Endothelial cell (in vitro differentiated cells): ENCODE measurements at regions not wholly inside any gene's neighbourhood (a gene's known extent, or its start where the extent isn't known, plus 50 kb on each side); places are given as distances from the start of the nearest gene placed in this dataset.

Experiments
- DNase-seq: peaks from one replicate; pipeline ENCODE4 v3.0.0; 2021; ENCODE audit warnings: low spot score
- H3K27ac Mint-ChIP-seq: one replicate; pipeline ENCODE4 v1.8.0; 2021; ENCODE audit warnings: mixed read lengths, inconsistent platforms; ENCODE audit not compliant: unreplicated experiment
- H3K27me3 Mint-ChIP-seq: one replicate; pipeline ENCODE4 v1.8.0; 2021; ENCODE audit warnings: mild to moderate bottlenecking, moderate library complexity, mixed read lengths, inconsistent platforms; ENCODE audit not compliant: unreplicated experiment
- H3K36me3 Mint-ChIP-seq: one replicate; pipeline ENCODE4 v1.8.0; 2021; ENCODE audit warnings: mild to moderate bottlenecking, low read depth, mixed read lengths, inconsistent platforms; ENCODE audit not compliant: unreplicated experiment
- H3K4me1 Mint-ChIP-seq: one replicate; pipeline ENCODE4 v1.8.0; 2021; ENCODE audit warnings: mild to moderate bottlenecking, mixed read lengths, inconsistent platforms; ENCODE audit not compliant: unreplicated experiment
- H3K4me3 Mint-ChIP-seq: one replicate; pipeline ENCODE4 v1.8.0; 2021; ENCODE audit warnings: mild to moderate bottlenecking, mixed read lengths, inconsistent platforms; ENCODE audit not compliant: unreplicated experiment
- H3K9me3 Mint-ChIP-seq: one replicate; pipeline ENCODE4 v1.8.0; 2021; ENCODE audit warnings: mixed read lengths, inconsistent platforms; ENCODE audit not compliant: unreplicated experiment
- TF ChIP-seq, protein P1 (sequence below): fragments of 200-600 bp; sonication (generic); IDR thresholded peaks from one replicate; pipeline ENCODE4 v1.5.0; 2021; ENCODE audit warnings: antibody characterized with exemption; ENCODE audit not compliant: unreplicated experiment

DNA sequence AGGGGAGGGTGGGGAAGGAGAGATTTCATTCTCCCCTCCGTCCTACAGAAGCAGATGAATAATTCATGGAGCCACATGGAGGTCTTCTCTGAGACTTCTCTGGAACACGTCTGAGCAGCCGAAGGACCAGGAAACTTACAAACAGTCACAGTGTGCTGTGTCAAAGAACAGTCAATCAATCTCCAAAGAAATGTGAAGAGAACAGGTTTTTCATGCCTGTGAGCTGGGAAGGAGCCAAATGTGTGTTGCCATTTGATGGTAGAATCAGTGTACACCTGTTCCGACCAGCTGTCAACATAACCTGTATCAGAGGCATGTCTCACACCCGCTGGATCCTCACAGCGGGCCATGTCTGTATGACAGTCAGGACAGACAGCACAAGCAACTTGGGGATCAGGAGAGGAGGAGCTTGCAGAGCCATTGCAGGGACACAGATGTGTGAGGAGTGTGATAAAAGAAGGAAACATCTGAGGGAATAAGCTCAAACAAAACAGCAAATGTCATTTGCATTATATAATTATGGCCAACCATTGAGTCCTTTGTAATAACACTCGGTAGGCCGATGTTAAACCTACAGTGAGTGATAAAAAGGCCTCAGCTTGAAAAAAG is 298.5 kb downstream of the EN1 start:
- no peaks in the 10 kb centered on the region for H3K9me3 Mint-ChIP-seq
- H3K4me3 Mint-ChIP-seq: no peak overlapping the region
- no peaks in the 10 kb centered on the region for H3K4me1 Mint-ChIP-seq
- H3K27me3 Mint-ChIP-seq: peaks cover 1% of the 10 kb centered on the region
- no peak for DNase-seq
- TF ChIP-seq, protein P1, sequence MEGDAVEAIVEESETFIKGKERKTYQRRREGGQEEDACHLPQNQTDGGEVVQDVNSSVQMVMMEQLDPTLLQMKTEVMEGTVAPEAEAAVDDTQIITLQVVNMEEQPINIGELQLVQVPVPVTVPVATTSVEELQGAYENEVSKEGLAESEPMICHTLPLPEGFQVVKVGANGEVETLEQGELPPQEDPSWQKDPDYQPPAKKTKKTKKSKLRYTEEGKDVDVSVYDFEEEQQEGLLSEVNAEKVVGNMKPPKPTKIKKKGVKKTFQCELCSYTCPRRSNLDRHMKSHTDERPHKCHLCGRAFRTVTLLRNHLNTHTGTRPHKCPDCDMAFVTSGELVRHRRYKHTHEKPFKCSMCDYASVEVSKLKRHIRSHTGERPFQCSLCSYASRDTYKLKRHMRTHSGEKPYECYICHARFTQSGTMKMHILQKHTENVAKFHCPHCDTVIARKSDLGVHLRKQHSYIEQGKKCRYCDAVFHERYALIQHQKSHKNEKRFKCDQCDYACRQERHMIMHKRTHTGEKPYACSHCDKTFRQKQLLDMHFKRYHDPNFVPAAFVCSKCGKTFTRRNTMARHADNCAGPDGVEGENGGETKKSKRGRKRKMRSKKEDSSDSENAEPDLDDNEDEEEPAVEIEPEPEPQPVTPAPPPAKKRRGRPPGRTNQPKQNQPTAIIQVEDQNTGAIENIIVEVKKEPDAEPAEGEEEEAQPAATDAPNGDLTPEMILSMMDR: no peak
- no peak overlapping the region for H3K27ac Mint-ChIP-seq
- H3K36me3 Mint-ChIP-seq: no peaks in the 10 kb centered on the region

DNA sequence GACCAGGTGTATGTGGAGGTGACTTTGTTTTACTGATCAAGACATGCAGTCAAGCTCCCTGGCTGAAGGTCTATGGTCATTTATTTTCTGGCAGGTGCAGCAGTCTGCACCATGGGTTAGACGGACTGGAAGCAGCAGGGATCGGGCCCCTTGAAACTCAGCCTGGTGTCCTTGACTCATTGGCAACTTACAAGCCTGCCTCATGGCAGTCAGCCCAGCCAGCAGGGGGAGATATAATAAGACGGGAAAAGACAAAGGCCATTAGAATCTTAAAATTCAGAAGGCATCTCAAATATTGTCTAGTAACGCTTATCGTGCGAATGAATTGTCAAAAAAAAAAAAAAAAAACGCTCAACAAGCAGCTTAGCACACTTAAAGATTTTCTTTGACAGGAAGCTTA is 308.2 kb downstream of the EN1 start:
- TF ChIP-seq, protein P1: peak; percentile 60
- DNase-seq: peak; percentile 31
- H3K9me3 Mint-ChIP-seq: no peaks in the 10 kb centered on the region
- H3K36me3 Mint-ChIP-seq: no peaks in the 10 kb centered on the region
- no peak overlapping the region for H3K27ac Mint-ChIP-seq
- H3K4me3 Mint-ChIP-seq: no peak overlapping the region
- H3K27me3 Mint-ChIP-seq: no peaks in the 10 kb centered on the region
- no peaks in the 10 kb centered on the region for H3K4me1 Mint-ChIP-seq

- Mint-ChIP-seq H3K4me3 (no peak overlapping the region), H3K36me3 (no peaks in the 10 kb centered on the region), H3K27me3 (no peaks in the 10 kb centered on the region), H3K4me1 (no peaks in the 10 kb centered on the region), H3K9me3 (no peaks in the 10 kb centered on the region), H3K27ac (no peak overlapping the region)
- TF ChIP-seq, protein P1: no peak
- DNase-seq: no peak
These were observed 311.1 kb downstream of the EN1 start for GRCh38 chr2:118536306-118536705.

DNA sequence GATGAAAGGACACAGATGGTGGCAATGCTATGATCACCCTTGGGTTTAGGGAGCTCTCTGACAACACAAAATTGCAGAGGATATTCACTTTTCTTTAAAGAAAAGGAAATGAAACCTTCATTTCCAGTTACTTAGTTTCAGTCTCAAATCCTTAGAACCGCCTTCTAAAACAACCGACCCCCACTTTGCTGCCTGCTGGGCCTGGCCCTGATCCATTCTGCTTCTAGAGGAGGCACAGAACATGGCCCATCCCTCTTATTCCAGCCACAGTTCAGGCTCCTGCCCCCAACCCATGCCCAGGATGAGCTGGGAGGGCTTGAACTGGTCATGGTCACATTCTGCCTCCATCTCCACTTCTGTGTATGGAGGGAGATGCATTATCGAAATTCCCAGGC is 311.6 kb downstream of the EN1 start:
- DNase-seq: no peak
- no peak overlapping the region for H3K4me3 Mint-ChIP-seq
- H3K4me1 Mint-ChIP-seq: no peaks in the 10 kb centered on the region
- no peak overlapping the region for H3K27ac Mint-ChIP-seq
- H3K36me3 Mint-ChIP-seq: no peaks in the 10 kb centered on the region
- no peaks in the 10 kb centered on the region for H3K9me3 Mint-ChIP-seq
- H3K27me3 Mint-ChIP-seq: no peaks in the 10 kb centered on the region
- TF ChIP-seq, protein P1: no peak

DNA sequence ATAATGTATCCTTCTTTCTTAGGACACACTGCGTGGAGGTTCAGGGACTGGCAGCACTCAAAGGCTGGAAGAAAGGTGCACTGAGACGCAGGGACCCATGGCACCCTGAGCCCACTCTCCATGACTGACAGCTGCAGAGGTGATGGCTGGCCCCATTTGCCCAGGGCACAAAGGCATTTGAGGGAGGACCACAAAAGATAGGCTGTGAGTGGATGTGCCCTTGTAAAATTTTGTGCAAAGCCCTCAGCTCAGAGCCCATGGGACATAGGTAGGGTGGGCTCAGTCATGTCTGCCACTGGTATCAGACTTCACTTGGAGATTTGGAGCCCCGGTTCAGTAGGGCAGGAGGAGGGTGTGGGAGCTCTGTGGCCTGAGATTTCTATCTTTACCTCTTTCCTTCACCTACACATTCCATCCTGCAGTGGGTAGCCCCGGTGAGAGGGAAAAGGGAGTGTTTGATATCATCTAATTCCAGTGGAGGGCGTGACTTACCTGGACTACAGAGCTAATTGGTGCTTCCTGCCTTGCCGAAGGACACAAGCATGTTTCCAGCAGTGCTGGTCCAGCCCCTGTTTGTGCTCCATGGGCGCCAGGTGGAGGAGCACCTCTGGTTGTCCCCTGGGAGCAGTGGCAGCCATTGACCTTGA is 312.2 kb downstream of the EN1 start:
- no peak overlapping the region for H3K27ac Mint-ChIP-seq
- no peaks in the 10 kb centered on the region for H3K36me3 Mint-ChIP-seq
- no peaks in the 10 kb centered on the region for H3K4me1 Mint-ChIP-seq
- TF ChIP-seq, protein P1: no peak
- no peaks in the 10 kb centered on the region for H3K9me3 Mint-ChIP-seq
- no peak for DNase-seq
- no peaks in the 10 kb centered on the region for H3K27me3 Mint-ChIP-seq
- no peak overlapping the region for H3K4me3 Mint-ChIP-seq
